Stimulated activated naive CD4-positive, alpha-beta T cell (primary cell): ENCODE measurements at regions not wholly inside any gene's neighbourhood (a gene's known extent, or its start where the extent isn't known, plus 50 kb on each side); places are given as distances from the start of the nearest gene placed in this dataset.
"Not testable (repeated sequence)": the region's sequence is repeated elsewhere in the genome, so short reads cannot be mapped to it uniquely, and the experiment has no call there.

Experiments
- DNase-seq, 6 experiments: peaks; one replicate each; lab custom pipeline; 2025; lab: John Stamatoyannopoulos, UW

DNA sequence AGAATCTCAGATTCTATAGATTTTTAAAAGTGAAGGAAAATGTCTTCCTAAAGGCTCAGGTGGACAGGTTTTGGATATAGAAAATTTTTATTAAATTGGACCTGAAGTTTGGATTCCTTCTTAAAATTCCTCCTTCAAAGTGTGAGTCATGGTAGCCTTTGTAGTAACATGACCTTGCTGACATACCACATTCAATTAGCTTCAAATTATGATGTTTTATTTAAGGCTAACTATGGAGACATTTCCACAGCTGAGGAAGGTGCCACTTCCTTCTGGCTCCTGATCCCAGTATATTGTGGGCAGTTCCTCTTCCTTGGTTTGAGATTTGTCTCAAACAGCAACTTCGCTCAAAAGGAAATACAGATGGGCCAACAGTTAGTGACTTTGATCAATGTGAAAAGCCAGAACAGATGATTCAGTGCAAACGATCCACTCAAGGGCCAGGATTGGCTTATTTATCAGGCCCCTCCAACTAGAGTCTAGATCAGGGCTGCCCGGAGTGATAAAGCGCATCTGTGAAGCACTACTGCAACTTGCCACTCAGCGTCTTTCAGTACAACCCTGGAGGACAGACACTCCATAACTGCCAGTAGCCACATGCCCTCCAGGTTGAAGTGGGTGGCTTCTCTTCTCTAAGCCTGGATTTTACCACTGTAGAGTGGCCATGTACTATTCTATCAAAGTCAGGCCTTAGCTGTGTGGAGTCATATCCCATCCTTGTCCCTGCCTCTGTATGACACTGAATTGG, 573.5 kb downstream of the KIF20B start:
- DNase-seq = no peak

DNA sequence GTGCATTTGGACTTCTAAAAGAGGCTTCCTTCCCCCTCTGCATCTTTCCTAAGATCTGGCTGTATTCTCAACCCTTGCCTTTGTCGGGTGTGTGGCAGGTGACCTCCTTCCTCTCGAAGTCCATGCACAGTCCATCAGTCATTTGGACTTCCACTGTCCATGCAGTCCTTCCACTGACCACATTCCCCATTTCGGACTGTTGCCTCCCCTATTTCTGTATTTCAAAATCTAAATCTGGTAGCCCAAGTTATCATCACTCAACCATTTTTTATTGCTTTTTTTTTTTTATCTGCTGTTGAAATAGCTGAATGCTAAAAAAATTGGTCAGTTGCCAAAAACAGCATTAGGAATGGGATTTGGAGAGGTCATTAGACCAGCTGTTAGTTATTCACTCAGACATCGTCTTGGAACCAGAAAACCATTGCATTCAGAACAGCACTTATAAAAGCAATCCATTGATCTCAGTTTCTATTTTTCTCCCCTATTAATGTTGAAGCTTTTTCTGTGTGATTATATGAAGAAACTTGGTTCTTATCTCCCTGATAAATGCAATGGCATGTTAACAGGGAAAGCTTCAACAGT, 575.6 kb downstream of the KIF20B start:
- no peak for DNase-seq

DNA sequence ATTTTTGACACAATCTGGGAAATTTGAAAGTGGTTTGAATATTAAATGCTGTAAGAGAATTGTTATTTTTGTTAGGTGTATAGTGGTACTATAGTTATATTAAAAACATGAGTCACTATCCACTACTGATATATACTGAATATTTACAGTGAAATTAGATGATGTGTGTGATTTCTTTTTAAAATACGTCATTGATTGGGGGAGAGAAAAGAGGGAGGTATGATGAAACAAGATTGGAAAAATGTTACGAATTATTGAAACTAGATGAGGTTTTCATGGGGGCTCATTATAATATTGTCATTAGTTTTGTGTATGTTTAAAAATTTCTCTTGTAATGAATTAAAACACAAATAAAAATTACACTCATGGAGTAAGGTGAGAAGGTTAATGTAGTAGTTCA, 571.4 kb downstream of the HTR7 start:
- DNase-seq = no peak

DNA sequence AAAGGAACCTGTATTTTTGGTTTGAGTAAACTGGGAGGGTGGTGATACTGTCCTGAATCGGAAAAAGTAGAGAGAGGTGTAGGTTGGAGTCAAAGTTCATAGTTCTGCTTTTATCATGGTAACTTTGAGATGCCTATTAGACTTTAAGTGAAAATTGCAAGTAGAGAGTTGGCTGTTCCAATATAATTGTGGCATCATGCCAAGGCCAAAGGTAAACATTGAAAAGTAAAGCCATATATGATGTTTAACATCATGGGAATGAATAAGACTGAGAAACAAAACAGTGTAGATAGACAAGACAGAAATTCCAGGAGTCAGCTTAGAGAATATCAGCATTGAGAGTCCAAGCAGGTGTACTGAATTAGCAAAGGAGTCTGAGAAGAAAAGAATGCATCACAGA, 570.9 kb downstream of the HTR7 start:
- DNase-seq = no peak

DNA sequence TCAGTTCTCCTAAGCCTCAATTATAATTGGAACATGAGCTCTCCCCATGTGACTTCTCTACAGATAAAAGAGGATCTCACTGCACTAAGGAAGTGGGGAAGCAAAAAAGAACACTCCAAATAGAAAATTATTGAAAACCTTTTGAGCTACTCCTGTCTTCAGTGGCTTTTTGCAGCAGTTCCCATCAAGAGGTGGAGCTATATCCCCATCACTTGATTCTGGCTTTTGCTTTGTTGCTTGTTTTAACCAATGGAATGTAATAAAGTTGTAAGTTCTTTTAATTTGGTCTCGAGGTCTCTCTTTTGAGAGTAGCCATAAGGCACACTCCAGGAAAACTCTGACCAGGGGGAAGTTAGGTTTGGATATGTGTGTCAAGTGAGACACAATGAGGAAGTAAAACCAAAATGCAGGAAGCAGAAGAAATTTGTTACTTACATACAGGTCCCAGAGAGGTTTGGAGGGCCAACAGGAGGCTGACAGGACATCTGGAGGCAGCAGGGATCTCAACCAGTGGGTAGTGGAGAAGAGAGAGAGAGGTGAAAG, 569.4 kb downstream of the HTR7 start:
- no peak for DNase-seq

DNA sequence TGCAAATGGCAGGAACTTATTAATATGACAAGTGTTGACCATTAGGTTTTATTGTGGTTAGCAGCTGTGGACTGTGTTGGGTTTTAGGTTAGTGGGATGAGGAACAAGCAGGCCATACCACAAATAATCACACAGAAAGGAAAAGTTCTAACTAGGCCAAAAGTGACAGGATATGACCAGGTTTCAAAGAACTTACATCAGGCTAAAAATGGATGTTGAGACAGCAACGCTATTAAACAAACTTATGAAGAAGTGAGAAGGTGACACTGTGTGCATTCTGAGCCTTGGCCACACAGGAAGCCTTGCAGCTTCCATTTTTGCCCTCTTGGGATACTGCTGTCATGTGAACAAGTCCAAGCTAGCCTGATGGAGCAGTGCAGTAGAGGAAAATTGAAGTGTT, 568.8 kb downstream of the HTR7 start:
- DNase-seq = no peak

DNA sequence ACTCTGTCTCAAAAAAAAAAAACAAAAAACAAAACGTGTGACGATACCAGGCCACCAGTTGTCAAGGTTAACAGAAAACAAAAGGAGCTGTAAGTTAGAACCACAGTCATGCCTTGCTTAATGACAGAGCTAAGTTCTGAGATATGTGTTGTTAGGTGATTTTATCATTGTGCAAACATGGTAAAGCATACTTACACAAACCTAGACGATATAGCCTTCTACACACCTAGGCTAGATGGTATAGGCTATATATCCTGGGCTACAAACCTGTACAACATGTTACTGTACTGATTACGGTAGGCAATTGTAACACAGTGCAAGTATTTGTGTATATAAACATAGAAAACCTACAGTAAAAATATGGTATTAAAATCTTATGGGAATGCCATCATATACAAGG, 564.2 kb downstream of the HTR7 start:
- DNase-seq = no peak

DNA sequence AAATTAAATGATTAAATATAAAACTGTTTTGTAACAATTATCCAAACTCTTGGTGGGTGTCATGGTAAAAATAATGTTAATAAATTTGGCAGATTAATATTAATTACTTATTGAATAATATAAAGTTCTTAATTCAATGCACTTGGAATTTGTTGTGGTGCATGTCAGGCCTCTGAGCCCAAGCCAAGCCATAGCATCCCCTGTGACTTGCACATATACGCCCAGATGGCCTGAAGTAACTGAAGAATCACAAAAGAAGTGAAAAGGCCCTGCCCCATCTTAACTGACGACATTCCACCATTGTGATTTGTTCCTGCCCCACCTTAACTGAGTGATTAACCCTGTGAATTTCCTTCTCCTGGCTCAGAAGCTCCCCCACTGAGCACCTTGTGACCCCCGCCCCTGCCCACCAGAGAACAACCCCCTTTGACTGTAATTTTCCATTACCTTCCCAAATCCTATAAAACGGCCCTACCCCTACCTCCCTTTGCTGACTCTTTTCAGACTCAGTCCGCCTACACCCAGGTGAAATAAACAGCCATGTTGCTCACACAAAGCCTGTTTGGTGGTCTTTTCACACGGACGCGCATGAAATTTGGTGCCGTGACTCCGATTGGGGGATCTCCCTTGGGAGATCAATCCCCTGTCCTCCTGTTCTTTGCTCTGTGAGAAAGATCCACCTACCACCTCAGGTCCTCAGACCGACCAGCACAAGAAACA, 562.9 kb downstream of the HTR7 start:
- DNase-seq = not testable (repeated sequence)

DNA sequence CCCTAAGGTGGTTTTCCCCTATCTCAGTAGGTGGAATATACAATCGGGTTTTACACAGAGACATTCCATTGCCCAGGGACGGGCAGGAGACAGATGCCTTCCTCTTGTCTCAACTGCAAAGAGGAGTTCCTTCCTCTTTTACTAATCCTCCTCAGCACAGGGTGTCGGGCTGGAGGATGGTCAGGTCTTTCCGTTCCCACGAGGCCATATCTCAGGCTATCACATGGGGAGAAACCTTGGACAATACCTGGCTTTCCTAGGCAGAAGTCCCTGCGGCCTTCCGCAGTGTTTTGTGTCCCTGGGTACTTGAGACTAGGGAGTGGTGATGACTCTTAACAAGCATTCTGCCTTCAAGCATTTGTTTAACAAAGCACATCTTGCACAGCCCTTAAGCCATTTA, 555.8 kb downstream of the HTR7 start:
- DNase-seq = not testable (repeated sequence)

DNA sequence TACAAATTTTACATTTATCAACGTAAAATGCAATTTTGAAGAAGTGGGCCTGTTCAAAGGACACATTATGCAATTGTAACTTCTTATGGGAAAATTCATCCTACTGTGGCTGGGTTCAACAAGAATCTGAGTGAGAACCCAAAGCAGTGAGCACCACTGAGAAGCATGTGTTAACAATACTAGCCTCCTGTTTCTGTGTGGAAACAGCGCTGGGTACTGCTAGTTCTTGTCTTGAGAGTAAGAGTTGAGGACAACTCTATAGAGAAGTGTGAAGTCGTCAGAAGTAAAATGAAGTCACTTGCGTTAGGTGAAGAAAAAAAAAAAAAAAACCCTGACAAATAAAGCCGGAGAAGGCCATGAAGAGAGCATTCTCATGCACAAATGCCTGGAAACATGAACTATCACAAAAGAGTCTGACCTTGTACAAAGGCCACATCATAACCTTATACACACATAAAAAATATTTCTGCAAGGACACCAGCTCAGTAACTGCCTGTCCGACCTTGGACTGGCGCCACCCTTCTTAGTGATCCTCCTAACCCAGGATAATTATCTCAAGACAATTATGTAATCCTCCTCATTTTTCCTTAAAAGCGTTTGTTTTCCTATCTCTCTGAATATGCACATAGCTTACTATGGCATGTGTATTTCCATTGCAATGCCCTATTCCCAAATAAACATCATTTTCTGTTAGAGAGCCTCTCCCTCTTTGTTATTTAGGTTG, 554.9 kb downstream of the HTR7 start:
- no peak for DNase-seq

DNA sequence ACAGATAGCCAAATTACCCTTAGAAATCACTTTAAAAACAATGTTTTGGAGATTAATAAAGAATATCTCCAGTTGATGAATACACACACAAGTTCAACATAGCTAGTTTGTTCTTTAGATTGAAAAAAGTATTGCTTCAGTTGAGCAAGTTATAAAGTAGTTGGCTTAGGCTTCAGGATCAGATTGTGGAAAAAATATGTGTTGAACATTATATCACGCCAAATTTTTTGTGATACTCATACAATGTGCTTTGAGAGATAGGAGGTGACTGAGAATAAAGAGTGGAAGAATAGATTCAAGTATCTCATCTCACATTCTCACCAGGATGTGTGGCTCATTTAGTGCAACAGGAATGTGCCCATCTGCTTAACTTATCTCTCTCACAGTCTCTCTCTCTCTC, 553.3 kb downstream of the HTR7 start:
- DNase-seq = no peak

DNA sequence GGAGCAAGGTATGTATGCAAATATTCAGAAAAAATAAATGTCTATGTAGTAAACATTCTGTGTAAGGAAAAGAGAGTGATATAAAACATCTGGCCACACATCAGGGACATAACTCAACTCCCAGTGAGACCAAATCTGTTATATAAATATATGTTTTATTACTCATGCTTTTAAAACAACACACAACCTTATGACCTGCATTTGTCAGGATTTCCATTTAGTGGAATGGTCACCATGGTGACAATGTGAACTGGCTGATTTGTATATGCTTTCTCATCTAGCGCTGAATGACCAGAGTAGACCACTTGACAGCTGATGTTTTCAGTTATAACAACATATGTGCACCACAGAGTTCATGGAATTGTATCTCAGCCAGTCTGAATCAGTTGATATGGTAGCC, 551.7 kb downstream of the HTR7 start:
- DNase-seq = no peak

DNA sequence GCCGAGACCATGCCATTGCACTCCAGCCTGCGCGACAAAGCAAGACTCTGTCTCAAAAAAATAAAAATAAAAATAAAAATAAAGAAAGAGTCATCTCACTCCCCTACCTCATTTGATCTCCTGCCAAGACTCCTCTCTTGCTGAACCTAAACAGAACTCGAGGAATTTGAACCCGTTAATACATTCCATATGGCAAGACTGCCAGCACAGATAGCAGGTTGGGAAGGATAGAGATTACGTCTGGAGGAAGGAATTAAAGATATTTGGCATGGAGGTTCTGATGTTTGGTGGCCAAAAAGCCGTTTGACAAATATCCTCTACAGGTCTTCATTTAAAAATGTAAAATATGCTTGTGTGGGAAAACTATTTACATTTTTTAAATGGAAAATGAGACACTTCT, 549.6 kb downstream of the HTR7 start:
- DNase-seq = no peak

DNA sequence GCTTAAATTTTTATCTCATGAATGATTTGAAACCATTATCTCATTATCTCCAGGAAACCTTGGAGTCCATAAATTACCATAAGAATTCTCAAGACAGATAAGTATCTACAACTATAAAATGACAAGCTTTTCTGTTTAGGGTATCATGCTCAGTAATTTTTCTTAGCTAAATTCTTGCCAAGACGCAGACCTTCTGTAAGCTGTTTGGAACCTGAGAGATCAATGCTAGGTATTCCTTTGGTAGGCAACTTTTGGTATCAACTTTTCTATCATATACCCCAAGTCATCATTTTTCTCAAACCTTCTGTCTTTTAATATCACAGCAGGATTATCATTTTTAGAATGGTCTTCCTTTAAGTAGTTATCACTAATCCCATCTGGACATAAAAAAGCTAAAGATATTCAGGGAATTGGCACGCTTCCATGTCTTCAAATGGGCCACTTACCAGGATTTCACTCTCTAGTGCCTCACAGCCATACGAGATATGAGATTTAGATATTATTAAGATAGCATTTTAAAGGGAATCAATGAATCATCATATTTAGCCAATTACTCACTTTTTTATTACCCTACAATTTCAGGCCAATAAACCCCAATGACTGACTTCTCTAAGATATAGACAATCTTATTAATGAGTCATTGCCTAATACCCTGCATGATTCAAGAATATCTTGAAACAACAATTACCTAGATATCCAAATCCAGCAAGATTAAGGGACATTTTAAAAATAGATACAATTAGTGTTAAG, 544.1 kb downstream of the HTR7 start:
- DNase-seq = no peak

DNA sequence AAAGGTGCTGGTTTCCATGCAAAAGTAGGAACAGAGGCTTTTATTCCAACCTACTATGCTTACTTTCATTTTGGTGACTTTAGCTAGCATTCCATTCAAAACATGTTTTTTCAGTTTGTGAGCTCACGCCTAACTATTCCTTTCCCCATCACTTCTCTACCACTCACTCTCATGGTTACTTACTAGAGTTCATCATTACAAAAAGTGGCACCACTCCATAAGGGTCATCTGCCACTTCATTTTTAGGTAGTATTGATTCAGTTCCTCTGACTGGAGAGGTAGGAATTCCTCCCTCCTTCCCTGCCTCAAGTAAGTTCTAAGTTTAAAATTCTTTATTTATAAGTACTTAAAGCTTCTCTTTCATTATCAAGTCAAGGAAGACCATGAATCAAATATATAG, 543.1 kb downstream of the HTR7 start:
- no peak for DNase-seq

DNA sequence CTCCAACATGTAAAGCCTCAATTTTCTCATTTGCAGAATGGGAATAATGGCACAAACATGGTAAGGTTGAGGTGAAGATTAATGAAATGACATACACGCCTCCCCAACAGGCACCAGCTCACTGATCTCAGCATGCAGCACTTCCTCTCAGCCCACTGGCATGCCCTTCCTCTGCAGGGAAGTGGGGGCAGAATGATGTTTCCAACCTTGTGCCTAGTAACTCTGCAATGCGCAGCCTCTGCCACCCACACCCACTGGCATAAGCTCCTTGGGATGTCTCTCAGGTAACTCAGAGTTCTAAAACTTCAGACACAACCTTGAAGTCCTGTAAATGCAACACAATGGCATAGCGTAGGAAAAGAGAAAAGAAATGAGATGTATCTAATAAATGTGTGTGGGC, 540.7 kb downstream of the HTR7 start:
- DNase-seq = no peak

DNA sequence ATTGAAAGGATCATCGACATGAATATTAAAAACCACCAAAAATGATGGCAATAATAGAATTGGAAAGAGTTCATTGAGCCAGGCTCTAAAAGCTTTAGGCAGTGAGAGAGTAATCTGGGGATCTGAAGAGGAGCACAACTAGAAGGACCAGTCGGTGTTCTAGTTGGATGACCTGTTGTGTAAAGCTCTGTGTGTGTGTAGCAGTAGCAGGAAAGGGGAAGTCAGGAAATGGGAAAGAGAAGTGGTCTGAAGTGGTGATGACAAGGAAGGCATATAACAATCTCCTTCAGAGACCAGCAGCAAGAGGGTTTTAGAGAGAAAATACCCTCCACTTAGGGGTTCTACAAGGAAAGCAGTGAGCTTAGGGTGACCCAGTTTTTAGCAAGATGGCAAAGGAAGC, 539.2 kb downstream of the HTR7 start:
- DNase-seq = no peak

DNA sequence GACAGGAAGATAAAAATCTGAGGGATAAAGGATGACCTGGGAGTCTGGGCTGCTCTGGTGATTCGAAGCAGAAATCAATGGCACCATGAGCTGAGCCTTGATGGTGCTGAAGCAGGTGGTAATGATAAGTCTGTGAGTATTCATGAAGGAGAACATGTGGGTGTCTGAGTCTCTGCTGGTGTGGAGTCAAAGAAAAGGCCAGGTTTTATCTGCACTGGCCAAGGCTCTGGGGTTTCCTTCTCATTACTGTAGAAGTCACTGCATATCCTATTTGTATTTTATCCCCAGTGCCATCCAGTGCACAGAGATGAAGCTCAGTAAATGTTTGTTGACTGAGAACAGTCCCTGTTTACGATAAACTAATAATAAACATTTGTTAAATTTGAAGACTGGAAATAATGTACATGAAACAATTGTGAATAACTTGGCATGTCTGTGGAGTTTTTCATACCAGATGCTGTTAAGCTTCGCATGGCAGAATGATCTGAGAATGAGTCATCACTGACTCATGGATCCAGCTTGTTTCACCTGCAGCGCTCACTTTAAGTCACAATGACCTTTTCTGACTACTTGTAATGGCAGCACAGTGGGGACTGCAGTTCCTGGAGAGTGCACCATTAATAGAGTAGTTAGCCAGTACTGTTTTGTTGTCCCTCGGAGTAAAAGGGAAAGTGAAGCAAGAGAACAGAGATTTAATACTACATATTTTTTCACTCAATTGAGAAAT, 538.5 kb downstream of the HTR7 start:
- DNase-seq = no peak

DNA sequence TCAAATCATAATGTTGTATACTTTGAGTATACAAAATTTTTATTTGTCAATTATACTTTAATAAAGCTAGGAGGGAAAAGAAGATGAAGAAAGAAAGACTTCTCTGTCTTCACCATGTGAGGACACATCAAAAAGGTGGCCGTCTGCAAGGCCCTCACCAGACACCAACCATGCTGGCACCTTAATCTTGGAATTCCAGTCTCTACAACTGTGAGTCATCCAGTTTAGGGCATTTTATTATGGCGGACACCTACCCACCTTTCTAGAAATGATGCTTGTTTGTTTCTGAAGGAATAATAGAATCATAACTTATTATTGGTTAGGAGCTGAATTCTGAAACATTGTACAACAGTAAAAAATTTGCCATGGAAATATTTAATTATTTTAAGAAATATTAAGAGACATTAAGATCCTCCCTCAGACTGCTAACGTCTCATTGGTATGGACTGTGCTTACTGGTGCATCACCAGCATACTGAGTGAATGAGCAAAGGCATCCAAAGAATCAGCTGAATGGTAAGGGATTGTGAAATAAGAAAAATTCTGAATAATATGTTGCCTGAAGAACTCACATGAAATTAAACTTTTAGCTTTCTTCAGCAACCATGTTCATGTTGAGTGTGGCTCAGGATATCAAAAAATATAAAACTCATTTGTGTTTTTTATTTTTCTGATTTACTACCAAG, 536.6 kb downstream of the HTR7 start:
- no peak for DNase-seq

DNA sequence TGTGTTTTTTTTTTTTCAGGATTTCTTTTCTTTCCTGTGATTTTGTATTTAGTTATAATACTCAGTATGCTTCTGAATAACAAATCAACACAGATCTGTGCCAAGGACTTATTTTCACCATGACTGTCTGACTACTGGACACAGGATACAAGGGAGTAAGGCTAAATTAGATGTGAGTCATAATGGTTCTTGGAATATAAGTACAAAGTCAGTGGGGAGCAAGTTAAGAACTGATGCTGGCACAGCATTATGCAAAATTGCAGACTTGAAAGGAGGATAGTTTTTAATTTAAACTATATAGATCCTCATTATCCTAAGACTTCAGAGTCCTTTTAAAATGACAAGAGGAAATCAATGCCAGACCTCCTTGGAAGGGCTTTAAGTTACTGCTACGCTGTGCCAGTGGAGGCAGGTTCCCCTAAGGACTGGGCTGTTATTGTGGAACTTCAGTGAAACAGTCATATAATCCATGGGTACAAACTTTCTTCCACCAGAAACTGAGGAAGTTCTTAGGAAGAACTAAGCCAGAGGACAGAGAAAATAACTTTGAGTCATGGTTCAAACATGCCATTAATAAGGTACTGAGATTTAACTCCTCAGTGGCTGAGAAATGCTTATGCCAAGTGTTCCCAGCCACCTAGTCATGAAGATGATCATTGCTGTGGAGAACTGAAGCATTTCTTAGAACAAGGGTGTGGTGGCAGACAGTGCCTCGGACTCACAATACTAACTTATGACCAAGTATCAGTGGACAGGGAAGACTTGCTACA, 531.2 kb downstream of the HTR7 start:
- no peak for DNase-seq
